ENCODE measurements at regions not wholly inside any gene's neighbourhood (a gene's known extent, or its start where the extent isn't known, plus 50 kb on each side); places are given as distances from the start of the nearest gene placed in this dataset.

GRCh38 chr5:123947797-123948196 lies 435.8 kb downstream of the CSNK1G3 start:
- Histone ChIP-seq H3K9me3 (ENCODE audit: low read depth, low read length) (no peaks in the 10 kb centered on the region), H3K27ac (ENCODE audit: low read depth, low read length) (no peak overlapping the region), H3K27me3 (ENCODE audit: insufficient read depth, low read length) (no peaks in the 10 kb centered on the region), H2AFZ (ENCODE audit: low read length) (no peak overlapping the region), H3K79me2 (ENCODE audit: insufficient read depth, low read length) (no peaks in the 10 kb centered on the region), H3K4me2 (ENCODE audit: insufficient read depth, low read length) (no peak overlapping the region), H3K36me3 (ENCODE audit: insufficient read depth, low read length) (no peaks in the 10 kb centered on the region), H4K20me1 (ENCODE audit: insufficient read depth, low read length) (no peaks in the 10 kb centered on the region), H3K4me1 (ENCODE audit: insufficient read depth, low read length) (peaks cover 23% of the 10 kb centered on the region), H3K4me3 (ENCODE audit: insufficient read depth, low read length) (no peak overlapping the region)
- TF ChIP-seq CTCF (IDR thresholded peaks at IDR 0.05; ENCODE audit: extremely low read depth, low read depth, low read length), result no peak
- DNase-seq (ENCODE audit: insufficient read length, low spot score, missing footprints), result no peak

GRCh38 chr5:123945548-123945947 lies 433.6 kb downstream of the CSNK1G3 start:
- Histone ChIP-seq H3K4me2 (ENCODE audit: insufficient read depth, low read length) (no peak overlapping the region), H3K9me3 (ENCODE audit: low read depth, low read length) (no peaks in the 10 kb centered on the region), H3K27me3 (ENCODE audit: insufficient read depth, low read length) (no peaks in the 10 kb centered on the region), H2AFZ (ENCODE audit: low read length) (no peak overlapping the region), H3K4me1 (ENCODE audit: insufficient read depth, low read length) (peaks cover 5% of the 10 kb centered on the region), H3K27ac (ENCODE audit: low read depth, low read length) (no peak overlapping the region), H3K79me2 (ENCODE audit: insufficient read depth, low read length) (no peaks in the 10 kb centered on the region), H3K4me3 (ENCODE audit: insufficient read depth, low read length) (no peak overlapping the region), H3K36me3 (ENCODE audit: insufficient read depth, low read length) (no peaks in the 10 kb centered on the region), H4K20me1 (ENCODE audit: insufficient read depth, low read length) (no peaks in the 10 kb centered on the region)
- TF ChIP-seq CTCF (IDR thresholded peaks at IDR 0.05; ENCODE audit: extremely low read depth, low read depth, low read length), result no peak
- DNase-seq (ENCODE audit: insufficient read length, low spot score, missing footprints), result no peak

- no peak overlapping the region for H3K27ac ChIP-seq (ENCODE audit: low read depth, low read length)
- H4K20me1 ChIP-seq (ENCODE audit: insufficient read depth, low read length), result no peaks in the 10 kb centered on the region
- H3K79me2 ChIP-seq (ENCODE audit: insufficient read depth, low read length), result no peaks in the 10 kb centered on the region
- H2AFZ ChIP-seq (ENCODE audit: low read length), result no peak overlapping the region
- no peaks in the 10 kb centered on the region for H3K4me1 ChIP-seq (ENCODE audit: insufficient read depth, low read length)
- no peaks in the 10 kb centered on the region for H3K27me3 ChIP-seq (ENCODE audit: insufficient read depth, low read length)
- TF ChIP-seq CTCF (IDR thresholded peaks at IDR 0.05; ENCODE audit: extremely low read depth, low read depth, low read length), result no peak
- DNase-seq (ENCODE audit: insufficient read length, low spot score, missing footprints), result no peak
- H3K4me2 ChIP-seq (ENCODE audit: insufficient read depth, low read length), result no peak overlapping the region
- H3K36me3 ChIP-seq (ENCODE audit: insufficient read depth, low read length), result no peaks in the 10 kb centered on the region
- no peak overlapping the region for H3K4me3 ChIP-seq (ENCODE audit: insufficient read depth, low read length)
- H3K9me3 ChIP-seq (ENCODE audit: low read depth, low read length), result no peaks in the 10 kb centered on the region
Measured at GRCh38 chr5:123943151-123943550, 431.2 kb downstream of the CSNK1G3 start.

- Histone ChIP-seq H3K9me3 (ENCODE audit: low read depth, low read length) (no peaks in the 10 kb centered on the region), H3K4me1 (ENCODE audit: insufficient read depth, low read length) (no peaks in the 10 kb centered on the region), H2AFZ (ENCODE audit: low read length) (no peak overlapping the region), H4K20me1 (ENCODE audit: insufficient read depth, low read length) (no peaks in the 10 kb centered on the region), H3K4me2 (ENCODE audit: insufficient read depth, low read length) (no peak overlapping the region), H3K4me3 (ENCODE audit: insufficient read depth, low read length) (no peak overlapping the region), H3K79me2 (ENCODE audit: insufficient read depth, low read length) (no peaks in the 10 kb centered on the region), H3K27ac (ENCODE audit: low read depth, low read length) (no peak overlapping the region), H3K36me3 (ENCODE audit: insufficient read depth, low read length) (no peaks in the 10 kb centered on the region), H3K27me3 (ENCODE audit: insufficient read depth, low read length) (no peaks in the 10 kb centered on the region)
- DNase-seq (ENCODE audit: insufficient read length, low spot score, missing footprints), result no peak
- no peak for TF ChIP-seq CTCF (IDR thresholded peaks at IDR 0.05; ENCODE audit: extremely low read depth, low read depth, low read length)
Measured at GRCh38 chr5:123940416-123940815, 428.4 kb downstream of the CSNK1G3 start.
